ENCODE measurements at regions not wholly inside any gene's neighbourhood (a gene's known extent, or its start where the extent isn't known, plus 50 kb on each side); places are given as distances from the start of the nearest gene placed in this dataset.

DNA sequence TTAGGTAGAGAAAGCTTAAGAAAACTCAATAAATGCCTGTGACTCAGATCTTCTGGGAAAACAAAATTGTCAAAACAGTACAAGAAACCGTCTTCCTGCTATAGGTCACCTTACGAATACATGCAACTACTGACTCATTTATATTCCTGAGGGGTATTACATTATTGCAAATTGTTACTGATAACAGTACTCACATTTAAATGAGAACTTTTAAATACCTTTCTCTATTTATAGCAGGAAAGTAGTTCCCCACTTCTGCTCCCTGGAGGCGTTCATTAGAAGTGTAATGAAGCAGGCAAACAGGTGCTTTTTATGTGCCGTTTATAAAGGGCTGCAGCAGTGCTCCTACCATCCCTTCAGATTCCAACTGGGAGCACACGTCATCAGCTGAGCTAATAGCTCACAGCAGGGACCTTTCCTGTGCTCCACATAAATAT is 65.1 kb upstream of the RPRM start:
- Histone ChIP-seq H3K27ac (ENCODE audit: low read depth, low read length) (no peak overlapping the region), H3K4me2 (ENCODE audit: low read length) (no peak overlapping the region), H3K4me3 (ENCODE audit: low read length) (no peak overlapping the region)

GRCh38 chr2:153546358-153546757 is 67.8 kb upstream of the RPRM start:
- Histone ChIP-seq H3K79me2 (ENCODE audit: control insufficient read depth, low read length) (no peaks in the 10 kb centered on the region), H3K9me3 (ENCODE audit: control insufficient read depth, insufficient read depth, low read length) (no peaks in the 10 kb centered on the region), H4K20me1 (ENCODE audit: control insufficient read depth, insufficient read depth, low read depth, low read length) (no peaks in the 10 kb centered on the region), H3K27me3 (ENCODE audit: control insufficient read depth, low read length) (no peaks in the 10 kb centered on the region), H3K4me1 (ENCODE audit: control insufficient read depth, low read length) (no peaks in the 10 kb centered on the region), H3K36me3 (ENCODE audit: control insufficient read depth, low read length) (no peaks in the 10 kb centered on the region), H3K9me2 (replicated peaks; ENCODE audit: control insufficient read depth, low read length) (0 out of 2 replicates have a peak, but pooled peaks cover 2% of the 10 kb centered on the region), H3K27ac (ENCODE audit: low read depth, low read length) (no peak overlapping the region), H3K4me3 (ENCODE audit: low read length) (no peak overlapping the region), H3K4me2 (ENCODE audit: low read length) (no peak overlapping the region), H3F3A (ENCODE audit: control insufficient read depth, insufficient read depth) (no peaks in the 10 kb centered on the region)
- TF ChIP-seq, protein P1, sequence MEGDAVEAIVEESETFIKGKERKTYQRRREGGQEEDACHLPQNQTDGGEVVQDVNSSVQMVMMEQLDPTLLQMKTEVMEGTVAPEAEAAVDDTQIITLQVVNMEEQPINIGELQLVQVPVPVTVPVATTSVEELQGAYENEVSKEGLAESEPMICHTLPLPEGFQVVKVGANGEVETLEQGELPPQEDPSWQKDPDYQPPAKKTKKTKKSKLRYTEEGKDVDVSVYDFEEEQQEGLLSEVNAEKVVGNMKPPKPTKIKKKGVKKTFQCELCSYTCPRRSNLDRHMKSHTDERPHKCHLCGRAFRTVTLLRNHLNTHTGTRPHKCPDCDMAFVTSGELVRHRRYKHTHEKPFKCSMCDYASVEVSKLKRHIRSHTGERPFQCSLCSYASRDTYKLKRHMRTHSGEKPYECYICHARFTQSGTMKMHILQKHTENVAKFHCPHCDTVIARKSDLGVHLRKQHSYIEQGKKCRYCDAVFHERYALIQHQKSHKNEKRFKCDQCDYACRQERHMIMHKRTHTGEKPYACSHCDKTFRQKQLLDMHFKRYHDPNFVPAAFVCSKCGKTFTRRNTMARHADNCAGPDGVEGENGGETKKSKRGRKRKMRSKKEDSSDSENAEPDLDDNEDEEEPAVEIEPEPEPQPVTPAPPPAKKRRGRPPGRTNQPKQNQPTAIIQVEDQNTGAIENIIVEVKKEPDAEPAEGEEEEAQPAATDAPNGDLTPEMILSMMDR (IDR thresholded peaks at IDR 0.05; ENCODE audit: low read depth, low read length, poor library complexity, severe bottlenecking): no peak
- TF ChIP-seq EZH2phosphoT487 (IDR thresholded peaks at IDR 0.05; ENCODE audit: borderline replicate concordance, low read length): no peak

More for the DNA sequence above, 65.1 kb upstream of the RPRM start:
- no peak for TF ChIP-seq EZH2phosphoT487 (IDR thresholded peaks at IDR 0.05; ENCODE audit: borderline replicate concordance, low read length)
- TF ChIP-seq, protein P1 (IDR thresholded peaks at IDR 0.05; ENCODE audit: low read depth, low read length, poor library complexity, severe bottlenecking): no peak
- no peaks in the 10 kb centered on the region for H3K4me1 ChIP-seq (ENCODE audit: control insufficient read depth, low read length)
- 0 out of 2 replicates have a peak, but pooled peaks cover 2% of the 10 kb centered on the region for H3K9me2 ChIP-seq (replicated peaks; ENCODE audit: control insufficient read depth, low read length)
- H3F3A ChIP-seq (ENCODE audit: control insufficient read depth, insufficient read depth): no peaks in the 10 kb centered on the region
- H4K20me1 ChIP-seq (ENCODE audit: control insufficient read depth, insufficient read depth, low read depth, low read length): no peaks in the 10 kb centered on the region
- H3K36me3 ChIP-seq (ENCODE audit: control insufficient read depth, low read length): no peaks in the 10 kb centered on the region
- no peaks in the 10 kb centered on the region for H3K27me3 ChIP-seq (ENCODE audit: control insufficient read depth, low read length)
- H3K9me3 ChIP-seq (ENCODE audit: control insufficient read depth, insufficient read depth, low read length): peaks cover 6% of the 10 kb centered on the region; the same call in 1 of the 2 replicates
- no peaks in the 10 kb centered on the region for H3K79me2 ChIP-seq (ENCODE audit: control insufficient read depth, low read length)

GRCh38 chr2:153548536-153548935 is 70.0 kb upstream of the RPRM start:
- no peaks in the 10 kb centered on the region for H3K79me2 ChIP-seq (ENCODE audit: control insufficient read depth, low read length)
- no peak overlapping the region for H3K4me2 ChIP-seq (ENCODE audit: low read length)
- H3K4me1 ChIP-seq (ENCODE audit: control insufficient read depth, low read length): no peaks in the 10 kb centered on the region
- H3K4me3 ChIP-seq (ENCODE audit: low read length): no peak overlapping the region
- TF ChIP-seq, protein P1 (IDR thresholded peaks at IDR 0.05; ENCODE audit: low read depth, low read length, poor library complexity, severe bottlenecking): no peak
- TF ChIP-seq EZH2phosphoT487 (IDR thresholded peaks at IDR 0.05; ENCODE audit: borderline replicate concordance, low read length): no peak
- H3F3A ChIP-seq (ENCODE audit: control insufficient read depth, insufficient read depth): no peaks in the 10 kb centered on the region
- H3K36me3 ChIP-seq (ENCODE audit: control insufficient read depth, low read length): no peaks in the 10 kb centered on the region
- H3K27ac ChIP-seq (ENCODE audit: low read depth, low read length): no peak overlapping the region
- H3K27me3 ChIP-seq (ENCODE audit: control insufficient read depth, low read length): no peaks in the 10 kb centered on the region
- no peaks in the 10 kb centered on the region for H3K9me3 ChIP-seq (ENCODE audit: control insufficient read depth, insufficient read depth, low read length)
- no peaks in the 10 kb centered on the region for H4K20me1 ChIP-seq (ENCODE audit: control insufficient read depth, insufficient read depth, low read depth, low read length)
- 0 out of 2 replicates have a peak, but pooled peaks cover 2% of the 10 kb centered on the region for H3K9me2 ChIP-seq (replicated peaks; ENCODE audit: control insufficient read depth, low read length)
